DMS79 treated with DMSO at 0.1 percent for 48 hours (cell line): ENCODE measurements at regions not wholly inside any gene's neighbourhood (a gene's known extent, or its start where the extent isn't known, plus 50 kb on each side); places are given as distances from the start of the nearest gene placed in this dataset.
A peak's percentile ranks its signal among the peaks of the same experiment; 100 is the strongest.

Experiments
- DNase-seq: peaks from one replicate; lab custom pipeline; 2025; lab: John Stamatoyannopoulos, UW

DNA sequence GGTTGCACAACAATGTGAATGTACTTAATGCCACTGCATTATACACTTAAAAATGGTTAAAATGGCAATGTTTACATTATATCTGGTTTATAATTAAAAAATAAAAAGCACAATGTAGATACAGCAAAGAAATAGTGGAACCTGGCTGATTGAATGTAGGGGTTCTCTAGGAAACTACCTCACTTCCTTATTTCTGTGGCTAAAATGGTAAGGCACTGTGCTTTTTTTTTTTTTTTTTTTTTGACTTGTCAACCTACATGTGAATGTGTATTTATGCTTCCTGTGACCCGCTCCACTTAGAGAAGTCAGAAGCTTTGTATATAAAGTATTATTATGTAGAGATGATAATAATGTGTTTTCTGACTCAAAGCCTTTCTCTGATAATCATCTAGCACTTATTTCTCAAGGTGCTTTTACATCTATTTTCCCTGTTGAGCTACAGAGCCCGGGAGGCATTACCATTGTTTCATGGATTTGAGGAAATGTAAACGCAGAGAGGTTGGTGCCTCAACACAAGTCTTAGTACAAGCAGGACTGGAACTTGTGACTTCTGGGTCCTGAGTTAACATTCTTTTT is 55.0 kb downstream of the SOX4 start:
- DNase-seq, result no peak

DNA sequence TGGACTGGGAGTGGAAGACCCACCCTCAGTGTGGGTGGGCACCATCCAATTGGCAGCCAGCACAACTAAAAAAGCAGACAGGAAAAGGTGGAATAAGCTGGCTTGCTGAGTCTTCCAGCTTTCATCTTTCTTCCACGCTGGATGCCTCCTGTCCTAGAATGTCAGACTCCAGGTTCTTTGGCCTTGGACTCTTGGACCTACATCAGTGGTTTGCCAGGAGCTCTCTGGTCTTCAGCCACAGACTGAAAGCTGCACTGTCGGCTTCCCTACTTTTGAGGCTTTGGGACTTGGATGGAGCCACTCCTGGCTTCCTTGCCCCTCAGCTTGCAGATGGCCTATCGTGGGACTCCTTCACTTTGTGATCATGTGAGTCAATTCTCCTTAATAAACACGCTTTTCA is 59.8 kb downstream of the SOX4 start:
- no peak for DNase-seq

DNA sequence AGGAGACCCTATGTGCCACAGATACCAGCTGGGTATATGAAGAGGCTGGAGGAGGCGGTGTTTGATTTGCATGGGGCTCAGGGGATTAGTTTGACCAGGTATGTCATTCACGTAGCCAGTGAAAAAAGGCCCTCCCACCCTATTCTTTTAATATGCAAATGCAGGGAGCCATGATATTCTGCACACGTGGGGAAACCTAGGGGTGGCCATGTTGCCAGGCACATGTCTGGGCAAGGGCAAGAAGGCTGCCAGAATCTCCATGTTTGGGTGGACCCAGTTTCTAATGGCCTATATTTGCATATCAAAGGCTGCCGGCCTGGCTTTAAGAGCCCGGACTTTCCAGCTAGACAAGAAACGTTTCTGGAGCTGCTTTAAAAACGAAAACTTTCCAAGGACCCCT is 60.4 kb downstream of the SOX4 start:
- no peak for DNase-seq

DNA sequence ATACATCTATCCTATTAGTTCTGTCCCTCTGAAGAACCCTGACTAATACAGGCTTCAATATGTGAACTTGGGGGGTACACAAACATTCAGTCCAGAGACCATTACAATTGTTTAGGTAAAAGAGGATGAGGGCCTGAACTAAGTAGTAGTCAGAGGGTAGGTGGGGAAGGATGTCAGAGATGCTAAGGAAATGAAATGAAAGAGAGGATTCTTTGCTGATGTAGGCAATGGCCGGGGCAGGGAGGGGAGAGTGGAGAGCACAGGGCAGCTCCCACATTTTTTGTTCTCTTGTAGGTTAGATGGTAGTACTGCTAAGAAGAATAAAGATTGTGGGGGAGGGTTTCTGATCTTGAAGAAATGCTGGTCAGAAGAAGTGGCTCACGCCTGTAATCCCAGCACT is 60.8 kb downstream of the SOX4 start:
- no peak for DNase-seq

DNA sequence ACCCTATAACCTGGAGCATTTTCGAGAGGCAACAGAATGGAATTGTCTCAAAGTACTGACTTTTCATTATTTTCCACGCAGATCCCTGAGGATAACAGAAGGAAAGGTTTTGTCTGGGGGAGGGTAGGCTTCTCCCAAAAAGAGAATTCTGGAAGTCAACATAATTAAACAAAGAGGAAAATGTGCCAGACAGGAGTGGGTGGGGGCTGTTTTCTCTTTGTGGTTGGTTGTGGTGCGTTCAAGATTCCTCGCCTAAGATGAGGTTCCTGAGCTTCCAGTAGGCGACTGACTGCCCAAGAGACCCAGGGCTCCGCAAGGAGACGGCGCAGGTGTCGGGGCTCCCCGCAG is 70.4 kb downstream of the SOX4 start:
- DNase-seq, result peak; percentile 65

DNA sequence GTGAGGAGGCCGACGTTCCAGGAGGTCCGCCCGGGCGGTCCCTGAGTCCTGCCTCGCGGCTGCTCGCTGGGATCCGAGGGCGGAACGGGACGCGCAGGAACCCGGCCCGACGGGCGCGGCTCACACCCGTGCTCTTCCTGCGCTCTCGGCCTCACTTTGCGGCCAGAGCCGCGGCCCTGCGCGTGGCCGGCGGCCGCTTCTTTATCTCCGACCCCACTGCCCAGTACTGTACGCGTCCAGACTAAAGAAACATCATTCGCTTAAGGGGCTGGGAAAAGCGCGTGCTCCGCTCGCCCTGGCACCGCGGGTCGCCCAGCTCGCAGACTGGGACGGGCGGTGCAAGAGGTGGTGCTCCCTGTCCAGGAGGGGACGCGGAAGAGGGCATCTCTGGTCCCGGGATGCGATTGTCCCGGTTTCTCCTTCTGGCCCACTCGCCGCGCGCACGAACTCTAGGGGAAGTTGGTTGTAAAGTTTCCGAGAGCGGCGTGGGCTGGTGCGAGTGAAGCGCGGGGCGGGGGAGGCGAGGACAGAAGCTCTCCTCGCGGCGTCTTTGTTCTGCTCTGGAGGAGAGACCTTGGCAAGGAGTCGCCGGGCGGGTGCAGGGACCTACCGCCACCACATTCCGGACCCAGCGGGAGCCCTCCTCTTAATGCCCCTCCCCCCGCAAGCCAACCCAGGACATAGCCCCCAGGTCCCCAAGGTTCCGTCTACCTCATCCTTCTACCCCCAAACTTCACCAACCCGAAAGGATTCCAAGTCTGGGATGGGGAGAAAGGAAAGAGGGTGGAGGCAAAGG is 71.0 kb downstream of the SOX4 start:
- peak; percentile 73 for DNase-seq

DNA sequence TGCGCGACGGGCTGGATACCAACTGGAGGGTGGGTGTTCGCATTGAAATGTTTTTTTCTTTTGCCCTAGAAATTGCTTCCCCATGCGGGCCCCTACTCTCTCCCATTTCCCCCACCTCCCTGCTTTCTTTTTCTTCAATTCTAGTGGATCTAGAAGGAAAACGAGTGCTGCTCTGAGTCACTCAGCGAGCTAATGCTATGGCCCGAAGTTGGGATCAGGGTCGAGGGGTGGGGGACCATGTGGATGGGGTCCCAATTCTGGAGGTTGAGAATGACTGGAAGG is 71.5 kb downstream of the SOX4 start:
- peak; percentile 73 for DNase-seq

DNA sequence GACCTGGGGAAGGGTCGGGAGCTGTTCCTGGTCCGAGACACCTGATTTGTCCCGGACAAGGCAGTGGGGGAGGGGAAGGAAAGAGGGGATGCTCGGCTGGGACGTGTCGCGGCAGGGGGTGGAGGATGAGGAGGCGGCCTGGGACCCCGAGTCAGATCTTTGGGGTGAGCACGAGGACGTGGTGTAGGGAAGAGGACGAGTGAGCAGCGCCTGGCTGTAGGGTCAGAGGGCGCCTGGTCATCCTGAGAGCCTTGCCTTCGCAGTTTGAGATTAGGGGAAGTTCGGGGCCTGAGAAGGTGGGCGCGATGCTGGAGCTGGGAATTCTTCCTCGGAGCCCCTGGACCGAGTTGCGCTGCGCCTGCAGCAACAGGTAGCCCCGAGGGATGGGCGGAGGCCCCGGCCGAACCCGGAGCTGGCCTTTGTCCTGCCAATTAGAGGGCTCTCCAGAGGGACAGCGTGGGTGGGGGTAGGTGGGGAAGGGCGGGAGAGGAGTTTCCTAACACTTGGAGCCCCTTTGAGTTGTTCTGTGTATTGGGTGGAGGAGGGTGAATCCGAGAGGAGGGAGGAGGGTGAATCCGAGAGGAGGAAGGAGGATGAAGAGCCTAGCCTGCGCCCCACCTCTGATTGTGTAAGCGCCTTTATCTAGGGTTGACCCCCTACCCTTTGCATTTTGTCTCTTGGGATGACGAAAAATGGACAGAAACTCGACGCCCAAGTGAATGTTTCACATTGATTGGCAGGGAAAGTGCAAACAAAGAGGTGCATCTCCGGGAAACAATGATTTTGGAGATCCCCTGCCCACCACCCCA is 72.0 kb downstream of the SOX4 start:
- peak; percentile 35 for DNase-seq

DNA sequence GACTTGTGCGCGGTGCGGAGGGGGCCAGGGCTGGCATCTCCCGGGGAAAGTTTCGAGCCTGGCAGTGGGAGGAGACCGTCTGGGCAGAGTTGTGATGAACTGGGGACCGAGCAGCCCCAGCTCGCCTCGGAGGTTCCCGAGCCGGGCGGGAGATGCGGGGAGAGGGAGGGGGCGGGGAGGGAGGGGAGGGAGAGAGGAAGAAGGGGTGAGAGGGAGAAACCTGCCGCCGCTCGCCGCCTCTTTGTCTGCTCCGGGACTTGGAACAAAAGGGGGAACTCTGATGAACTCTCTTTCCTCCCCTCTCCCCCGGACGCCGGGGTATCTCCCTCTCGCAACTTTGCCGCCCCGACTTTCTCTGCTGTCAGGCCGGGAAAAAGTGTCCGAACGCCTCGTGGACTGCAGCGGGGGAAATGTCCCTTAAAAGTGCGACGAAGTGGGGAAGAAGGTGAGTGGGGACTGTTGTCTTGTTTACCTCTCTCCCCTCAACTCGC is 72.7 kb downstream of the SOX4 start:
- no peak for DNase-seq

DNA sequence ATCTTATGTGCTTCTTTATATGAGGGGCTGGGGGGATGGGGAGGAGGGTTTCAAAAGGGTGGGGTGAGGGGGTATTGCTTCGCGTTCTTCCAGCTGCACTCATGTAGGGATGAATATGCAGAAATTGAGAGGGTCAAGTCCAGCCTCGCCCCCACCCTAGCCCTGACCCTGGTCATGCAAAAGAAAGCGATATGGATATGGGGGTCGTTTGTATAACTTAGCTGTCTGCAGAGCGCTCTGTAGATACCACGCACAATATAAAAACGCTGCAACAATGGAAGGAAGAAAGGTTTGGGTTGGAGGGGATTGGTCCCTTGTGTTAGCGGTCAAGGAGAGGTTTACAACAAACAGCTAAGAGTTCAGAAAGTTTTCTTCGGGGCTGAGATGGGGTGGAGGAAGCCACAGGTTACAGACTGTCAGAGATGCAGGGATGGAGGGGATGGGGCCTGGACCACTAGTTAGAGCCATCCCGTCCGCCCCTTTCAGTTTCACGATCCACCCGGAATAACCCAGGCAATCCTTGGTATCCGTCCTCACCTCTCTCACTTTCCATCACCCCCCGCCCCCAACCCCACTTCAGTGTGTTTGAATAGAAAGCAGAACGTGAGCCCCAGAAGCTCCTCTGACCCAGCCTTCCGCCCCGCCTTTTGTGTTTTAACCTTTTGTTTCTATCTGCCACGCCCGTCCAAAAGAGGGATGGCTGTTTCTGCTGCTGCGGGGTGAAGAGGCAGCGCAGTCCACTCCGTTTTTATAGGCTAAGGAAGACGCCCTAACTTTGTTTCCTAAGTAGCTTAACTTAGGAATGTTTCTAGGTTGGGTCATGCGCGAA is 73.5 kb downstream of the SOX4 start:
- peak; percentile 76 for DNase-seq

DNA sequence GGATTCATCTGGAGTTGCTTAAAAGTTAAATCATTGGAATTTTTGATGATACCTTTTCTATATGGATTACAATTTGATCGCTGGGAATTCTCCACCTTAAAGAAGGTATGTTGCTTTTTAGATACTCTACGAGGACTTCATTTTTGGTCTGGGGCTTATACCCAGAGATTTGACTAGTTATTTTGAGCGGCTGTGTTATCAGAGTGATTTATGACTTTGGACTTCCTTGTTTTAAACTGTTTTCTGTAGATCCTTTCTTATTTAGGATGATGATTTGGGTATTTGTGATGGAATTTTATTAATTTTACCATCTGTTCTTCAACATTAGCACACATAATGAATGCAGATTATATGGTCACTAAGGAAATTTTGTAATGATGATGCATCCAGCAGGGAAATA is 75.2 kb downstream of the SOX4 start:
- DNase-seq, result no peak

DNA sequence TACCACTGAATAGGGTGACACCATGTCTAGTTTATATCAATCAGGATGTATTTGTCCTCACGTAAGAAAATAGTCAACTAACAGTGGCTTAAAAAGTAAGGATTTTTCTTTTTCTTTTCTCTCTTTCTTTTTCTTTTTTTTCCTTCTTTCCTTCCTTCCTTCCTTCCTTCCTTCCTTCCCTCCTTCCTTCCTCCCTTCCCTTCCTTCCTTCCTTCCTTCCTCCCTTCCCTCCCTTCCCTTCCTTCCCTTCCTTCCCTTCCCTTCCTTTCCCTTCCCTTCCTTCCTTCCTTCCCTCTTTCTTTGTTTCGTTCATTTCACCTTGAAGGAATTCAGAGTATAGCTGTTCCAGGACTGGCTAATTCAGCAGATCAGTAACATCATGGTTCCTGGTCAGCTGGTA is 83.2 kb downstream of the SOX4 start:
- DNase-seq, result no peak

DNA sequence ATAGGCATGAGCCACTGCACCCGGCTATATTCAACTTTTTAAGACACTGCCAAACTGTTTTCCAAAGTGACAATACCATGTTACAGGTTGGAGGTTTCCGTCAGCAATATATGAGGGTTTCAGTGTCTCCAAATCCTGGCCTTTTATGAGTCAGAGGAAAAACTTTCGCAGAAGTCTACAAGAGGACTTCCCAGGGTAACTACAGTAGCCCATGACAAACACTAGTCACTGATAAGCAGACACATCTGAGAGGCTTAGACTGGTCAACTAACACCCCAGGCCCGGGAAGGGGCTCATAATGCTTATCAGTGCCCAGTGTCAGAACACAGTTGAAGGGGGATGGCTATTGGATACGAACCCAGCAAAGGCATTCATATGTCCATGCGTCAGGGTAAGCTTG is 85.4 kb downstream of the SOX4 start:
- no peak for DNase-seq

DNA sequence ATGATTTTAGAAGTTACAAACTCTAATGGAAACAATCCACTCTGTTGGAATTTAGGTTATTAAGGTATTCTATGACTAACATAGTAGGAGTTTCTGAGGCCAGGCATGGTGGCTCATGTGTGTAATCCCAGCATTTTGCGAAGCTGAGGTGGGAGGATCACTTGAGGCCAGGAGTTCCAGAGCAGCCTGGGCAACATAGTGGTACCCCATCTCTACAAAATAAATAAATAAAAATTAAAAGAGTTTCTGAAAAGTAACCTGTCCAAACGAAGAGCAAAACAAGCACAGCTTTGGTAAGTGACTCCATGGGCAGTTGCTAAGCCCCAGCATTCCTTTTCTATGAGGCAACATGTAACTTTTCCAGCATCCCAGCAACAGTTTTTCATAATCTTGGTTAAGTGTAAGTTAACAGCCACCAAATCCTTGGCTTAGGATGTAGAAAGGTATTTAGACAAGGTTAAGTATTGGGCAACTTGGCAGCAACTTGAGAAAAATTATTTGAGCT is 86.3 kb downstream of the SOX4 start:
- DNase-seq, result no peak

DNA sequence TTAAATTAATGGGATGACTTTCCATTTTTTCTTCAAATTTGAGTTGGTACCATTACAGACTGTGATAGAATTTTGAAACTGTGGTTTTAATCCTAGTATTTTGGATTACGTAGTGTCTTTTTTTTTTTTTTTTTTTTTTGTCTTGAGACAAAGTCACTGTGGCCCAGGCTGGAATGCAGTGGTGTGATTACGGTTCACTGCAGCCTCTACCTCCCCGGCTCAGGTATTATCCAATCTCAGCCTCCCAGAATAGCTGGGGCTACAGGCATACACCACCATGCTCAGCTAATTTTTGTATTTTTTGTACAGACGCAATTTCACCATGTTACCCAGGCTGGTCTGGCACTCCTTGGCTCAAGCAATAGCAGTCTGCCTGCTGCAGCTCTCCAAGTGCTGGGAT is 87.1 kb downstream of the SOX4 start:
- no peak for DNase-seq

DNA sequence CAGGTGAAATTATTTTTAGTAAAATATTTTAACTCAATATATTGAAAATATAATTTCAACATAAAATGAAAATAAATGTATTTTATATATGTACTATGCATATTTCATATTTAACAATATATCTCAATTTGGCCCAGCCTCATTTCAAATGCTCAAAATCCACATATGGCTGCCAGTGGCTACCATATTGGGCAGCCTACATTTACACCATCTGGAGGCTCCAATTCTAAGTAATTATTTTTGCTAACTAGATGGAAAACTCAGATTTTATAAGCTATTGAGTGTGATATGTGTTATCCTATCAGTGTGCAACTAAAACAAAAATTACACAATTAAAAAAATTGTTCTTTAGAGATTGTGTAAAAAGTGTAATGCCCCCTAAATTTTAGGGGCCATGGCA is 96.9 kb downstream of the SOX4 start:
- DNase-seq, result no peak

DNA sequence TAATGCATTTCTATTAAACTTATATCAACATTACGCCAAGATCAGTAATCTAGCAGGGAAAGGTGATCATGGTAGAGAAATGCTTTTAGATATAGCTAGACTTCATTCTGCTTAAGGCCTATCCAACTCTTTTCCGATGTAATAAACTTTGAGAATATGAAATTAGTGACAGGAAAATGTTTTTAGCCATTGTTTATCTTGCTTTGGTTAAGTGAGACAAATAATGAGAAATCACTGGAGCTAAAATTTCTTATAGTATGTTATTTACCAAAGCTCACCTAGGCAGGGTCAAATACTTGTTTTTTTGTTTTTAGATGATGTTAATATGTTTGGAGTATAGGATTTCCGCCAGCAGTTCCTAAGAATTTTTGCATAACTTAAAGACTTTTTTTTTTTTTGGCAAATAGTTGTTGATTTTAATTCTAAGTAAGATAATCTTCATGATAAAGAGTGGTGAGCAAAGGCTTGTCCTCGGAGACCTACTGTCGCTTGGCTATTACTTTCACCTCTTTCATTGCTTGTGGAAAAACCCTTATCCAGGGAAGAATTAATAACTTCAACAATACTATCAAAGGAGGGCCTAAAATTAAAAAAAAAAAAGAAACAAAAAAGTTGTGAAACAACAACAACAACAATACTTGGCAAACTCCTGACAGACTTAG is 98.3 kb downstream of the SOX4 start:
- DNase-seq, result no peak

DNA sequence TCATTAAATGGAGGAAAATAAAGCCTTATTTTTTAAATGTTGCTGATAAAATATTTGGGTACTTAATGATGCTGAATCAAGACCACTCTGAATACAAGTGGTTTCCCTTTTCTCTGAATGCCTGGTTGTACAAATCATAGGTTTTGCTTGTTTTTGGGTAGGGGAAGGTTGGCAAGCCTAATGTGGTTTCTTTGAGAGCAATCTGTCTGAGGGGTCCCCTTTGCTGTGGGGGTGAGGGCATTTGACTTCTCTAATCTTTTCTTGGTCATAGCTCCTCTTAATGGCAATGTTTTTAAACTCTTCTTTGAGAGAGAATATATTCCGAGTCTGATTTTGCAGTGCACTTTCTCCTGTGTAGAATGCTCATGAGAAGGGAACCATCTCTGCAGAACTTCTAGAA is 99.2 kb downstream of the SOX4 start:
- no peak for DNase-seq

DNA sequence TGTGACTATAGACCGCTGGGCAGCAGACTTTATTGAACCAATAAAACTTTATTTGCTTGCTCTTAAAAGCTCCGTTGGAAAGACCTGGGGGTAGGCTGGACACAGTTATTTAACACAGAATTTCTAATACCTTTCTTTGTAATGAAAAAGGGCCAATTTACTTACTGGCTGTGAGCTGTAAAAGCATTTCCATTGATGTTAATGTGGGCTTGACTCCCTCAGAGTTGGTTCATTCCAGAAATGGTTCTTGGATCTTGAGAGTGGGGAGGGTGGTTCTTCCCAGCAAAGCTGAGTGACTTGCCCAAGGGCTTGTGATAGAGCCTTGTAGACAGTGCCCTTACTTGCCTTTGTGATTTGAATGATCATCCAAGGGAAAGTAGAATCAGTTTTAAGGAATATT is 100.6 kb downstream of the SOX4 start:
- no peak for DNase-seq

DNA sequence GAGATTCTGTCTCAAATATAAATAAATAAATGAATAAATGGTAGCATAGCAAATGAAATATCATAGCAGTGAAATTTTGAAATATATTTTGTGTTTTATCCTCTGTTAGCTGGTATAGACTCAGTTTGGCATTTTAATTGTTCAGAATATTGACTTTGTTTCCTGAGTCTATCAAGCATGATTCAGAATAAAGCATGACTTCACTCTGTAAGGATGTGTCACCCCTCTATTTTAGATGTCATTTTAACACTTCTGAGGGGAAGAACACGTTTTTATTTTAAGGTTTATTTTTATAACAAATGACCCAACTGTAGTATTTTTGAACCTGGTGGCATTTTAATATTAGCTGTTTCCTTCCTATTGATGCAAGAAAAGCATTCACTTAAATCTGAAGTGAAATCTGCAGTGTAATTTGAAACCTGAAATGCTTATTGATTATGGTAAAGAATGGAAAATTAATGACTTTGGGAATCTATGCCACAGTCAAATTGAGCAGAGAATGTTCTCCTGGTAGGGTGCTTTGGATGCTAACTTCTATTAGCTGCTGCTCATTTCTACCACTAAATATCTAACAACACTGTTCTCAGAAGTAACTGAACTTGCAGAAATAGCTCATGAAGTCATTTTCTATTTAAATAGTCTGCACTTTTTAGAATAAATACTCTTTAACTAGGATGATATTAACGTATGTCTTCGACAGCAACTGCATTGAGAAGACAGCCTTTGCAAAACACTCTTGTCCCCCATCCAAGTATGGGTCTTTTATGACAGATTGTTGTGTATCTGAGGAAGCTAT is 114.2 kb downstream of the SOX4 start:
- DNase-seq, result no peak

DNA sequence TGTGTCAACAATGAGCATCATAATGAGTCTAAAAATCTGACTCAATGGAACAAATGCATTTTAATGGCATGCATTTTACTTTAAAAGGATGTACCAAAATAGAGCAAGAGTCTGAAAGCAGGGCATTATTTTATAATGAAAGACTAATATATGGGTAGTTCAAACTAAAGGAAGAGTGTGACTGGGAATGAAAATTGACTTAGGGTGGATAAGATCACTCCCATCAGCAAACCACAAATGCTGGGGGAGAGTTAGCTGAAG is 114.7 kb downstream of the SOX4 start:
- DNase-seq, result no peak
